AG04450 (cell line): ENCODE measurements at regions not wholly inside any gene's neighbourhood (a gene's known extent, or its start where the extent isn't known, plus 50 kb on each side); places are given as distances from the start of the nearest gene placed in this dataset.

Source experiments
- CTCF ChIA-PET: fragments of 300-600, 350-600 bp; formaldehyde crosslinking; extraction: SDS; loops from one replicate; lab custom pipeline; 2022; ENCODE audit warnings: antibody characterized with exemption, inconsistent platforms; lab: Charles Lee
- POLR2A ChIA-PET: fragments of 350-600 bp; formaldehyde crosslinking; extraction: SDS; loops from one replicate; lab custom pipeline; 2021; ENCODE audit warnings: antibody characterized with exemption, inconsistent platforms; lab: Yijun Ruan, JAX
- DNase-seq: peaks from one replicate; pipeline ENCODE4 v3.0.0-alpha.2; 2011; ENCODE audit warnings: low read depth, low spot score
- H3K27ac ChIP-seq: one replicate; pipeline ENCODE4 v1.5.1; 2012; ENCODE audit warnings: low read depth, low read length, control low read depth
- H3K27me3 ChIP-seq: one replicate; pipeline ENCODE4 v1.6.0; 2012; ENCODE audit warnings: low read length; ENCODE audit not compliant: control insufficient read depth, insufficient read depth
- H3K4me3 ChIP-seq: 2 replicates; pipeline ENCODE4 v1.5.1; 2011; ENCODE audit warnings: mild to moderate bottlenecking, low read depth, low read length, control low read depth
- H3K9me3 ChIP-seq: 2 replicates; pipeline ENCODE4 v1.5.1; 2012; ENCODE audit warnings: low read length; ENCODE audit not compliant: control insufficient read depth, insufficient read depth
- CTCF ChIP-seq: IDR thresholded peaks from 2 replicates; pipeline ENCODE4 v1.5.1; 2011; ENCODE audit warnings: low read depth, low read length, control low read depth, inconsistent platforms

GRCh38 chr4:114527637-114528036 is 71.0 kb upstream of the UGT8 start:
- no peaks in the 10 kb centered on the region for H3K27me3 ChIP-seq
- H3K9me3 ChIP-seq: no peaks in the 10 kb centered on the region
- no peak overlapping the region for H3K27ac ChIP-seq
- ChIA-PET POLR2A (no interaction called here), CTCF (no interaction called here)
- no peak for DNase-seq
- no peak overlapping the region for H3K4me3 ChIP-seq
- TF ChIP-seq CTCF: no peak

- no peak for TF ChIP-seq CTCF
- no peak for DNase-seq
- Histone ChIP-seq H3K27ac (no peak overlapping the region), H3K9me3 (no peaks in the 10 kb centered on the region), H3K4me3 (no peak overlapping the region), H3K27me3 (no peaks in the 10 kb centered on the region)
- ChIA-PET CTCF (no interaction called here), POLR2A (no interaction called here)
These were observed 62.9 kb upstream of the UGT8 start for GRCh38 chr4:114535725-114536124.

- no peak overlapping the region for H3K4me3 ChIP-seq
- CTCF ChIA-PET: no interaction called here
- TF ChIP-seq CTCF: no peak
These were observed 61.3 kb upstream of the UGT8 start for GRCh38 chr4:114537352-114537751.

DNA sequence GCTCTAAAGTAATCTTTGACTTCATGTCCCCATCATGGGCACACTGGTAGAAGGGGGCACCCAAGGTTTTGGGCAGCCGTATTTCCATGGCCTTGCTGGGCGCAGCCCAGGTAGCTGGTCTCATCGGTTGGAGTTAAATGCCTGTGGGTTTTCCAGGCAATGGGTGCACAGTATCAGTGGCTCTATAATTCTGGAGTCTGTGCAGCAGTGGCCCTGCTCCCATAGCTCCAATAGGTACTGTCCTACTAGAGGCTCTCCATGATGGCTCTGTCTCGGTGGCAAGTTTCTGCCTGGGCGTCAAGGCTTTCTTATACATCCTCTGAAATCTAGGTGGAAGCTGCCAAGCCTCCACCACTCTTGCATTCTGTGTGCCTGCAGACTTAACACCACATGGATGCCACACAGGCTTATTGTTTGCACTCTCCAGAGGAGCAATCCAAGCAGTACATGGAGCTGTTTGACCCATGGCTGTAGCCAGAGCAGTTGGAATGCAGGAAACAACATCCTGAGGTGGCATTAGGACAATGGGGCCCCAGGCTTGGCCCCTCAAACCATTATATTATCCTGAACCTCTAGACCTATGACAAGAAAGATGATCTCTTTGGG is 60.5 kb upstream of the UGT8 start:
- H3K9me3 ChIP-seq: no peaks in the 10 kb centered on the region
- no peak overlapping the region for H3K27ac ChIP-seq
- no peak for DNase-seq
- CTCF ChIA-PET: no interaction called here
- H3K4me3 ChIP-seq: no peak overlapping the region
- no peak for TF ChIP-seq CTCF
- POLR2A ChIA-PET: no interaction called here
- H3K27me3 ChIP-seq: no peaks in the 10 kb centered on the region

More at GRCh38 chr4:114537352-114537751, 61.3 kb upstream of the UGT8 start:
- Histone ChIP-seq H3K27ac (no peak overlapping the region), H3K9me3 (no peaks in the 10 kb centered on the region), H3K27me3 (no peaks in the 10 kb centered on the region)
- no peak for DNase-seq
- POLR2A ChIA-PET: no interaction called here

GRCh38 chr4:114539985-114540384 is 58.6 kb upstream of the UGT8 start:
- DNase-seq: no peak
- TF ChIP-seq CTCF: no peak
- H3K27ac ChIP-seq: no peak overlapping the region
- H3K27me3 ChIP-seq: no peaks in the 10 kb centered on the region
- ChIA-PET CTCF (no interaction called here), POLR2A (no interaction called here)
- H3K9me3 ChIP-seq: no peaks in the 10 kb centered on the region
- no peak overlapping the region for H3K4me3 ChIP-seq
